Uterus (tissue), 2 donors: ENCODE measurements at regions not wholly inside any gene's neighbourhood (a gene's known extent, or its start where the extent isn't known, plus 50 kb on each side); places are given as distances from the start of the nearest gene placed in this dataset.

Source experiments
- CTCF ChIP-seq, 4 experiments: fragments of 200-600 bp in 2 of 4; fragments of 450-650 bp in 2 of 4; sonication (generic) in 2 of 4; IDR thresholded peaks; one replicate each; pipeline ENCODE4 v1.5.1; 2016 to 2019; ENCODE audit warnings: antibody characterized with exemption in 4 of 4, mild to moderate bottlenecking in 2 of 4, moderate library complexity in 1 of 4
- POLR2A ChIP-seq, 2 donors: fragments of 450-650 bp; IDR thresholded peaks; one replicate each; pipeline ENCODE4 v1.6.1; 2016; ENCODE audit warnings: antibody characterized with exemption in 2 of 2, mild to moderate bottlenecking in 1 of 2, moderate library complexity in 1 of 2

- TF ChIP-seq CTCF (IDR thresholded peaks at IDR 0.05) = no peak
- TF ChIP-seq POLR2A (IDR thresholded peaks at IDR 0.05) = no peak
These were observed 80.2 kb downstream of the FAM241B start for GRCh38 chr10:69710008-69710888.
